HFFc6 (cell line): ENCODE measurements at regions not wholly inside any gene's neighbourhood (a gene's known extent, or its start where the extent isn't known, plus 50 kb on each side); places are given as distances from the start of the nearest gene placed in this dataset.

ENCODE experiments used
- DNase-seq: peaks from one replicate; pipeline ENCODE4 v3.0.0-alpha.2; 2018
- H3K27ac Mint-ChIP-seq: 2 replicates; pipeline ENCODE4 v1.8.0; 2020; ENCODE audit warnings: mild to moderate bottlenecking, mixed read lengths
- H3K27me3 Mint-ChIP-seq: 2 replicates; pipeline ENCODE4 v1.8.0; 2021; ENCODE audit warnings: mild to moderate bottlenecking, moderate library complexity, mixed read lengths; ENCODE audit not compliant: insufficient read depth
- H3K36me3 Mint-ChIP-seq: 2 replicates; pipeline ENCODE4 v1.8.0; 2021; ENCODE audit warnings: low read depth, mixed read lengths
- H3K4me1 Mint-ChIP-seq: 2 replicates; pipeline ENCODE4 v1.8.0; 2020; ENCODE audit warnings: low read depth, mixed read lengths
- H3K4me3 Mint-ChIP-seq: 2 replicates; pipeline ENCODE4 v1.8.0; 2020; ENCODE audit warnings: mild to moderate bottlenecking, moderate library complexity, mixed read lengths
- H3K9me3 Mint-ChIP-seq: 2 replicates; pipeline ENCODE4 v1.8.0; 2020; ENCODE audit warnings: mild to moderate bottlenecking, mixed read lengths
- TF ChIP-seq, protein P1 (sequence below): fragments of 200-600 bp; sonication (generic); IDR thresholded peaks from 2 replicates; pipeline ENCODE4 v1.5.0; 2021; ENCODE audit warnings: antibody characterized with exemption, mild to moderate bottlenecking

- H3K27me3 Mint-ChIP-seq = peaks cover 3% of the 10 kb centered on the region; the same call in 1 of the 2 replicates
- no peaks in the 10 kb centered on the region; the same call in 1 of the 2 replicates for H3K9me3 Mint-ChIP-seq
- peaks cover 9% of the 10 kb centered on the region for H3K4me1 Mint-ChIP-seq
- no peak for DNase-seq
- H3K36me3 Mint-ChIP-seq = no peaks in the 10 kb centered on the region
- H3K4me3 Mint-ChIP-seq = no peak overlapping the region
- H3K27ac Mint-ChIP-seq = no peak overlapping the region
- TF ChIP-seq, protein P1, sequence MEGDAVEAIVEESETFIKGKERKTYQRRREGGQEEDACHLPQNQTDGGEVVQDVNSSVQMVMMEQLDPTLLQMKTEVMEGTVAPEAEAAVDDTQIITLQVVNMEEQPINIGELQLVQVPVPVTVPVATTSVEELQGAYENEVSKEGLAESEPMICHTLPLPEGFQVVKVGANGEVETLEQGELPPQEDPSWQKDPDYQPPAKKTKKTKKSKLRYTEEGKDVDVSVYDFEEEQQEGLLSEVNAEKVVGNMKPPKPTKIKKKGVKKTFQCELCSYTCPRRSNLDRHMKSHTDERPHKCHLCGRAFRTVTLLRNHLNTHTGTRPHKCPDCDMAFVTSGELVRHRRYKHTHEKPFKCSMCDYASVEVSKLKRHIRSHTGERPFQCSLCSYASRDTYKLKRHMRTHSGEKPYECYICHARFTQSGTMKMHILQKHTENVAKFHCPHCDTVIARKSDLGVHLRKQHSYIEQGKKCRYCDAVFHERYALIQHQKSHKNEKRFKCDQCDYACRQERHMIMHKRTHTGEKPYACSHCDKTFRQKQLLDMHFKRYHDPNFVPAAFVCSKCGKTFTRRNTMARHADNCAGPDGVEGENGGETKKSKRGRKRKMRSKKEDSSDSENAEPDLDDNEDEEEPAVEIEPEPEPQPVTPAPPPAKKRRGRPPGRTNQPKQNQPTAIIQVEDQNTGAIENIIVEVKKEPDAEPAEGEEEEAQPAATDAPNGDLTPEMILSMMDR = no peak
Observed at GRCh38 chr11:109869536-109869935, 223.7 kb upstream of the ZC3H12C start.

GRCh38 chr11:109870297-109870696 lies 222.9 kb upstream of the ZC3H12C start:
- H3K4me3 Mint-ChIP-seq = no peak overlapping the region
- no peaks in the 10 kb centered on the region for H3K36me3 Mint-ChIP-seq
- H3K4me1 Mint-ChIP-seq = peaks cover 1% of the 10 kb centered on the region
- peaks cover 3% of the 10 kb centered on the region; the same call in 1 of the 2 replicates for H3K27me3 Mint-ChIP-seq
- TF ChIP-seq, protein P1 = no peak
- H3K27ac Mint-ChIP-seq = no peak overlapping the region
- DNase-seq = no peak
- H3K9me3 Mint-ChIP-seq = no peaks in the 10 kb centered on the region; the same call in 1 of the 2 replicates

DNA sequence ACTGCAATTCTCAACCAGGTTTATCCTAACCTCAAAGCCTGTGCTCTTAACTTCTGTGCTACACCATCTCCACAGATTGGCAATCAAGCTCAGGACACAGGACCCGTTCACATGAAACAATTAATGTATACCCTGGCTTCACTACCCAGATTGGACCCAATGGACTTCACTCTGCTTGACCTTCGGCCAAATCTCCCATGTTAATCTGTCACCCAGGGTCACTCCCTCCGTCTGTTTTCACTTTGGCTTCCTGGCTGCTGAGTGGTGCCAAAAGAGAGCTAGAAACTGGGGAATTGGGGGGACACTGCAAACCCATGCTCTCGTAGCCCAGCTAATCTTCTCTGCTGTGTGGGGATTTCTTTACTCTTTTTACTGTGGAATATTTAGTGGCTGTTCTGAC lies 216.1 kb upstream of the ZC3H12C start:
- no peaks in the 10 kb centered on the region for H3K4me1 Mint-ChIP-seq
- TF ChIP-seq, protein P1 = no peak
- no peaks in the 10 kb centered on the region for H3K36me3 Mint-ChIP-seq

DNA sequence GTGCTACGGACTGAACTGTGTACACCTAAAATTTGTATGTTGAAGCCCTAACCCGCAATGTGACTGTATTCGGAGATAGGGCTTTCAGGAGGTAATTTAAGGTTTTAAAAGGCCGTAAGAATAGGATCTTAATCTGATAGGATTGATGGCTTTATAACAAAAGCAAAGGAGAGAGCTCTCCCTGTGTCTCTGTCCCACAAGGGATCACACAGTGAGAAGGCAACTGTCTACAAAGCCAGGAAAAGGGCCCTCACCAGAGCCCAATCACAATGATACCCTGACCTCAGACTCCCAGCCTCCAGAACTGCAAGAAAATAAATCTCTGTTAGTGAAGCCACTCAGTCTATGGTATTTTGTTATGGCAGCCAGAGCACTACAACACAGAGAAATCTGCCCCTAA lies 208.7 kb upstream of the ZC3H12C start:
- no peaks in the 10 kb centered on the region for H3K4me1 Mint-ChIP-seq
- H3K27me3 Mint-ChIP-seq = peaks cover 6% of the 10 kb centered on the region
- TF ChIP-seq, protein P1 = no peak
- DNase-seq = no peak
- no peaks in the 10 kb centered on the region for H3K36me3 Mint-ChIP-seq
- H3K4me3 Mint-ChIP-seq = no peak overlapping the region
- H3K9me3 Mint-ChIP-seq = no peaks in the 10 kb centered on the region
- no peak overlapping the region for H3K27ac Mint-ChIP-seq

More for the DNA sequence above, 216.1 kb upstream of the ZC3H12C start:
- DNase-seq = no peak
- no peak overlapping the region for H3K27ac Mint-ChIP-seq
- no peaks in the 10 kb centered on the region; the same call in 1 of the 2 replicates for H3K9me3 Mint-ChIP-seq
- H3K4me3 Mint-ChIP-seq = no peak overlapping the region
- H3K27me3 Mint-ChIP-seq = peaks cover 3% of the 10 kb centered on the region

DNA sequence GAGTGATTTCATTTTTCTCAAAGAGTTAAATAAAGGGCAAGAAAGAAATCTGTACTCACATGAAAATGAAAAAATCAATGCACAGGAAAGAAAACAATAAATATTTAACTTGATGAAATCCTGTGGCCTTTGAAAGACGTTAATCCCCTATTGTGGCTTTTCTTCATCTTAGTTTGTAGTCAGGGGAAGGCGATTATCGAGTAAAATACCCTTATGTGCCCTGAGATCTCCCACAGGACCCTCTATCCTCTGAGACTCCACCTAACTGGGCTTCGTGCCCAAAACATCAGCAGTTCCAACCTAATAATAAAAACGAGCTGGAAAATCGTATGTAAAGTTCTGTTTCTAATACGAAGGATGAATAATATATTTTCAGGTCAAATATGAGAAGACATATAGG lies 208.2 kb upstream of the ZC3H12C start:
- H3K4me1 Mint-ChIP-seq = no peaks in the 10 kb centered on the region
- peaks cover 6% of the 10 kb centered on the region for H3K27me3 Mint-ChIP-seq
- H3K36me3 Mint-ChIP-seq = no peaks in the 10 kb centered on the region
- DNase-seq = no peak
- TF ChIP-seq, protein P1 = no peak
- no peak overlapping the region for H3K27ac Mint-ChIP-seq
- H3K9me3 Mint-ChIP-seq = no peaks in the 10 kb centered on the region
- no peak overlapping the region for H3K4me3 Mint-ChIP-seq
